Occipital lobe (tissue), 1 donor: ENCODE measurements at regions not wholly inside any gene's neighbourhood (a gene's known extent, or its start where the extent isn't known, plus 50 kb on each side); places are given as distances from the start of the nearest gene placed in this dataset.
"Not testable (repeated sequence)": the region's sequence is repeated elsewhere in the genome, so short reads cannot be mapped to it uniquely, and the experiment has no call there.

Experiments
- DNase-seq: peaks from one replicate; lab custom pipeline; 2025; lab: John Stamatoyannopoulos, UW

DNA sequence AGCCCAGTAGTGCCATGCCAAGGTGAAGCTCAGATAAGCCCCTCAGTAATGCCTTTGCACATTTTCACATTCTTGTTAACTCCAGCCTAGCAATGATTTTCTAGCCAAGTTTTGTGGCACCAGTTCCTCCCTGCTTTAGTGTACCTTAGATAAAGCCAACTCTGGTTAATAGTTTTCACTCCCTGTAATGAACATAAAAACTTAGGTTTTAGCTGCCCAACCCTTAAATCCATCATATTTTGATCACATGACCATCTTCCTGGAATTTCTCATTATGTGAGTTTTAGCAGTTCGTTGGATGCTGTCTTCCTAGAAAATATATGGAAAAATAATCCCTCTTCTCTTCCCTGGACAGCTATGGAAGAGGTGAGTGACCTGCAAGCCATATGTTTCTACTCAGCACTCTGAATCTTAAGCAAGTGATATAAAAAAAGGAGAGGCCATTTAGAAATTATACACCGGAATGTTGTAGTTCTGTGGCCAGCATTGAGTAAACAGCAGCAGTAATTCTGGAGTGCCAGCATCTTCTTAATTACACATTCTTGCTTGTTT, 62.2 kb upstream of the P2RY1 start:
- no peak for DNase-seq

GRCh38 chr3:152773633-152774032, 61.3 kb upstream of the P2RY1 start:
- DNase-seq = no peak

GRCh38 chr3:152774230-152774629, 60.7 kb upstream of the P2RY1 start:
- DNase-seq = not testable (repeated sequence)

- DNase-seq = no peak
These were observed 56.9 kb upstream of the P2RY1 start for GRCh38 chr3:152778022-152778421.

DNA sequence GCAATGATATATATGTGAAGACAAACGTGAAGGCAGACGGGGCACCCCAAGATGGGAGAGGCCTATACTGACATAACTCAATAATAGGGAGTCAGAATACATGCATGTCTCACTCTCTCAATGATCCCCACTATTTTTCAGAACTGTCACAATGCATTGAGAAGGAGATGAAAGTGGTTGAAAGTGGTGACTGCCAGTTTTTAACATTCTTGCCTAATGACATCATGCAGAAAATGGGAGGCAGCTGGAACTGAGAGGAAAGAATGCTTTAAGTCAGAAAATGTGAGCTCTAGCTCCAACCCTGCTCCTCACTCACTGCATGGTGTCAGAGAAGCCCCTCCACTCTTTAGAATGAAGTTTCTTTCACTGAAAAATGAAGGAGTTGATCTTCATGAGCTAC, 55.3 kb upstream of the P2RY1 start:
- no peak for DNase-seq

DNA sequence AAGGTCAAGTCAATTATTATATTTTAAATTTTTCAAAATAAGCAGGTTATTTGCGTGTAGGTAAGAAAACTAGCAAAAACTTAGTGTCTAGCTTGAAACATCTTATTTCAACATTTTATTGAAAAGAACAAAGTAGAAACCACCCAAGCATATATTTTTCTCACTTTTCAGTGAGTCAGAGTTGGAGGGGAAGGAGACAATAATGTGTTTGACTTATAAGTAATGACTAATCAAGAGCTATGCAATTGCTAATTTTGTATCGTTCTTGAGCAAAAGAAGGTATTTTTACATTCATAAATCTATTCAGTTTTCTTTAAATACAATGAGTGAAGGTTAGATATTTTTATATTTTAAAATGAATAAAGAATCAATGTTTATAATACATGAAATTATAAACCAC, 54.4 kb upstream of the P2RY1 start:
- no peak for DNase-seq

- DNase-seq = no peak
These were observed 49.9 kb upstream of the P2RY1 start for GRCh38 chr3:152785051-152785450.
